ENCODE measurements at regions not wholly inside any gene's neighbourhood (a gene's known extent, or its start where the extent isn't known, plus 50 kb on each side); places are given as distances from the start of the nearest gene placed in this dataset.

- TF ChIP-seq CTCF (IDR thresholded peaks at IDR 0.05; ENCODE audit: low read depth, low read length, missing input control) (no peak), REST (IDR thresholded peaks at IDR 0.05) (no peak), MAX (IDR thresholded peaks at IDR 0.05) (no peak)
These were observed 325.5 kb downstream of the C16orf95 start for GRCh38 chr16:86991679-86992078.

Measured in liver (tissue), 2 donors.